Stimulated activated CD8-positive, alpha-beta memory T cell treated with anti-CD3 and anti-CD28 coated beads, Interleukin-2, amount 100 ng/mL, for 48 hours (primary cell): ENCODE measurements at regions not wholly inside any gene's neighbourhood (a gene's known extent, or its start where the extent isn't known, plus 50 kb on each side); places are given as distances from the start of the nearest gene placed in this dataset.
"Not testable (repeated sequence)": the region's sequence is repeated elsewhere in the genome, so short reads cannot be mapped to it uniquely, and the experiment has no call there.

Source experiments
- DNase-seq, 2 donors: peaks; one replicate each; pipeline ENCODE4 v3.0.0-alpha.2; 2020; ENCODE audit warnings: low read depth in 2 of 2

DNA sequence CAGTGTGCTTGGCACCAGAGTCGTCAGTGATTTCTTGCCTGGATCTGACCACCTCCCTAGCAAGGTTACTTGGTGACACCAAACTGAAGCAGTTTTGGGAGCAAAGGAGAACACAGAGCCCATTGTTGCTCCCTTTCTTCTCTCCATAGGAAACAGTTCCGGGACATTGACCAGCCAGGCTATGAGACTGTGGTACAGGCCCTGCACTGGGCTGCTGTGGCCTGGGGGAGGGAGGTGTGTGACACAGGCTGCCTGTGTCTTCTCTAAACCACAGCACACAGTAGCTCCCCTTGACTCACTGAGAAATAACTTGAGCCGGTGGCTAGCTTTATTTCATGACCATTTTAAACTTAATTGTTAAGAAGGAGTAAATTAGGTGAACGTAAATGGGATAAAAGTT, 214.8 kb upstream of the UBL3 start:
- DNase-seq = no peak

DNA sequence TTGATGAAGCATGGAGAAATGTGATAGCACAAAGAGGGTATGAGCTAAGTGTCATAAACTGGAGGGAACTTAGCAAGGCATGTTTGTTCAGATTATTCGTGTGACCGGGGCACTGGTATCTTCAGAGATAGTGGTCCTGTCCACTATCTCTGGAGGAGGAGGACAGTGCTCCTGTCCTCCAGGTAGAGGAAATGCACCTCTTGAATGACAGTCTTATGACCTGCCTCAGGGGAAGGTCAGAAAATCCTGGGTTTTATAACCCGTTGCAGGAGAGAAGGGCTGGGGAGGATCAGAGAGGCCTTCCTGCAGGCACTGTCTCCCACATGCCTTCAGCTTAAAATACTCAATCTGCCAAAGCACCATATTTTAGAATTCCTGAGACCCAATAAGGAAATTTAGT, 213.5 kb upstream of the UBL3 start:
- DNase-seq = no peak

DNA sequence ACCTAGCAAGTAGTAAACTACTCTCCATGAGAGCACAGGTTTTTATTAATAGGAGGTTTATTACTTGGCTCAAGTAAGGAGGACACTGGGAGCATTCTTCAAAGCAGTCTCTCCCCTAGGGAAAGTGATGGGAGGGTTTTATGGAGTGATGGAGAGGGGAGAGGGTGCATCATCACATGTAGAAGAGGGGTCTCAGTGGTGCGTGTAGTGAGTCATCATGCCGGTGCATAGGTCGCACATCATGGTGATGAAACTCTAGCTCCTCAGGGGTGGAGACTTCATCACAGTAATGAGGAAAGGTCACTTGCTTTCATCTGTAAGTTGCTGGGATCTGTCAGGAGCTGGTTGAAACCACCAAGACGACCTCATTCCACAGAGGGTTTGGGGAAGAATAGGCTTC, 210.8 kb upstream of the UBL3 start:
- DNase-seq = no peak

DNA sequence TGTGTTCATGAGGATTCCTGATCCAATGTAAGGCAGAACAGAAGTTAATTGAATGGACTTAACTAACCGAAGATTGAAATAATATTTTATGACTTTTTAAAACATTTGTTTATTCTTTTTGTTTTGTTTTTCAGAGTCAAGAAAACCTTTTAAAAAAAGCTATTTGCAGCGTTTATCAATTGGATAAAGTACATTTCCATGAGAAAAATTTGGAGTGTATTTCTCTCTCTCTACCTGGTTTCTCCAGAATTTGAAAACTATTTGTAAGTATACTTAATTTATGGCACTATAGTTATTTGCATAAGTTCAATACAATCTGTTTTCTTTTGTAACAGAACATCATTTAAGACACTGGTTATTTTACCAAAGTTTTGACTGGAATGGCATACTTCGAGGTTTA, 208.0 kb upstream of the UBL3 start:
- no peak for DNase-seq

DNA sequence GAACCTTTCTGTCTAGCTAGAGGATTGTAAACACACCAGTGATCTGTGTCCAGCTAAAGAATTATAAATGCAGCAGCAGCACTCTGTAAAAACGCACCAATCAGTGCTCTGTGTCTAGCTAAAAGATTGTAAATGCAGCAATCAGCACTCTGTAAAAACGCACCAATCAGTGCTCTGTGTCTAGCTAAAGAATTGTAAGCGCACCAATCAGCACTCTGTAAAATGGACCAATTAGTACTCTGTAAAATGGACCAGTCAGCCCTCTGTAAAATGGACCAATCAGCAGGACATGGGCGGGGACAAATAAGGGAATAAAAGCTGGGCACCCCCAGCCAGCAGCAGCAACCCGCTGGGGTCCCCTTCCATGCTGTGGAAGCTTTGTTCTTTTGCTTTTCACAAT, 204.1 kb upstream of the UBL3 start:
- not testable (repeated sequence) for DNase-seq

DNA sequence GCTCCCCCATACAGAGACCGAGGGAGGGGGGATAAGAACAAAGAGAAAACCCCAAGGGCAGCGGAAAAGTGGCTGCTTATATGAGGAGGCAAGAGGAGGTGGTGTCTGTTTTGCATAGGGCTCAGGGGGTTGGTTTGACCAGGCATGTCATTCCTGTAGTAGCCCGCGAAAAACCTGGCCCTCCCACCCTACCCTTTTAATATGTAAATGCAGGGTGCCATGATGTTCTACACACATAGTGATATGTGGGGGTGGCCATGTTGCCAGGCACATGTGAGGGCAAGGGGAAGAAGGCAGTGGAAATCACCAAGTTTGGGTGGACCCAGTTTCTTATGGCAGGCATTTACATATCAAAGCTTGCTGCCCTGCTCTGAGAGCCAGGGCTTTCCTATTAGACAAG, 203.5 kb upstream of the UBL3 start:
- DNase-seq = no peak

DNA sequence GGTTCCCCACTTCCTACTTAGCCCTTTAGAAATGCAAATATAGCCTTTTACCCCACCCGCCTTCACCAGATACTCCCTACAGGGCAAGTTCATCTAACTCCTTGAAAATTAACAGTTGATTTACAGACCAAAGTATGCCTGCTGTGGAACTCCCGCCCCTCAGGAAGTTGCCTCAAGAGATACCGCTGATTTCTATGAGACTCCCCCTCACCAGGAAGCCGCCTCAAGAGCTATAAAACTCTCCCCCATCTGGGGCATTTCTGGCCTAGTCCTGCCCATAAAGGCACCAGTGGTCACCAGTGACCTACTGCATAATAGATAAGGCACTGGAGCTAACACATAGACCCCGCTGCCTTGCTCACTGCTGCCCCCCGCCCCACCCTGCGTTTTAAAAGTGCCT, 201.7 kb upstream of the UBL3 start:
- no peak for DNase-seq

DNA sequence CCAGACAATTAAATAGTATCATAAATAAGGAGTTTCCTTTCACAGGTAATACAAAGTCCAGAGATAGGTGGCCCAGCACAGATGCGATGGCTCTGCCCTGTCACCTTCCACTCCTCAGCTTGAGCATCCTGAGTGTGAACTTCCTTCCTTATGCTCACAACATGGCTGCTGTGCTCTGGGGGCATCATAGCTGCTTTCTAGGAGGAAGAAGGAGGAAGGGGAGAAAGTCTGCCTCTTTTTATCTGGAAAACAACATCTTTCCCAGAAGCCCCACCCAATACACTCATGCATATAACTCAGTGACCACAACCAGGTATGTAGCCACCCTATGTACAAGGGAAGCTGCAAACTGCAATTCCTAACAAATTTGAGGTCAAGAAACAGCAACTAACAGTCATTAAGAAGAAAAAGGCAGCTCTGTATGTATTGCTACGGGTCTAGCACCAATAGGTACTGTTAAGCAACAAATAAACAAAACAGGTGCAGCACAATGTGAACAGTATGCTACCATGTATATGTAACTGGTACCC, 201.2 kb upstream of the UBL3 start:
- no peak for DNase-seq

DNA sequence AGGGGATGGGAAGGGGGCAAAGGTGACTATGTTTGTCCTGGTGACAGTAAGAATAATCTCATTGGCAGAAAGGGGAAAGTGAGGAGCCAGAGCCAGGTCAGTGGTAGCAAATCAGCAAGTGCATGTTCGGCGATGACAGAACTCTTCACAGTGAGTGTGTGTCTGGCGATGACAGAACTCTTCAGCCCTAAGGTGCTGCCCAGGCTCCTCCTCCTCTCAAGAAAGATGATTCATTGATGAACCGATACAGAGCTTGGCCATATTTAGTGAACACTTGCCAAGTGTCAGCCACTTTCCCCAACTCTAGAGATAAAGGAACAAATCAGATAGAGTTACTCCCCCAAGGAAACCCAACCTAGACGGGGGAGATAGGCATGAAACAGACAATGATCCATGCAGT, 199.3 kb upstream of the UBL3 start:
- no peak for DNase-seq

DNA sequence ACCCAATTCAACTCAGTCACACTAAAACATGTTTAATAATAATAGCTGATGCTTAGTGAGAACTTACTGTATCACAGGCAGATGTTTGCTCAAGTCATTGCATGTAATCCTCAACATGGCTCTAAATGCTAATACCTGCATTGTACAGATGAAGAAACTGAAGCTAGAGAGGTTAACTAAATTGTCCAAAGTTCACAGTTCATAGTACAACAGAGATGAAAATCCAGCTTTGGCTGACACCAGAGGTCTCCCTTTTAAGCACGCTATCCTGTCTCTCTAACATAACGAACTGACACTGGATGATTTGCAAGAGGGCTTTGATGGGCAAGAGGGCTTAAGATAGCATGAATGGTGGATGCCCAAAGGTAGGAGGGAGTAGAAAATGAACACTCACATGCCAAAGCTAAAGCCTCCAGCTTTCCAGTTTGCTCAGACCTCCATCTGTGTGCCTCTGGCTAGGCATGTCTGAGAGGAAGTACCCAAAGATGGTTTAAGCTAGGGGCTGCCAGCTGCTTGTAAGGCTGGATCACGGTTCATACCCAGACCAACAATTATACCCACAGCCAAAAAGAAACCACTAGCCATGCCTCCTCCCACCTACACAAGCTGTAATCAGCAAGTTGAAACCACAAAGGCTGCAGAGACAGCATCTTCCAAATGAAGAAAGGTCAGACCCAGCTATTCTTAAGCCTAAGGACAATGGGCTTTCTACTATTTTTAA, 196.9 kb upstream of the UBL3 start:
- DNase-seq = no peak

DNA sequence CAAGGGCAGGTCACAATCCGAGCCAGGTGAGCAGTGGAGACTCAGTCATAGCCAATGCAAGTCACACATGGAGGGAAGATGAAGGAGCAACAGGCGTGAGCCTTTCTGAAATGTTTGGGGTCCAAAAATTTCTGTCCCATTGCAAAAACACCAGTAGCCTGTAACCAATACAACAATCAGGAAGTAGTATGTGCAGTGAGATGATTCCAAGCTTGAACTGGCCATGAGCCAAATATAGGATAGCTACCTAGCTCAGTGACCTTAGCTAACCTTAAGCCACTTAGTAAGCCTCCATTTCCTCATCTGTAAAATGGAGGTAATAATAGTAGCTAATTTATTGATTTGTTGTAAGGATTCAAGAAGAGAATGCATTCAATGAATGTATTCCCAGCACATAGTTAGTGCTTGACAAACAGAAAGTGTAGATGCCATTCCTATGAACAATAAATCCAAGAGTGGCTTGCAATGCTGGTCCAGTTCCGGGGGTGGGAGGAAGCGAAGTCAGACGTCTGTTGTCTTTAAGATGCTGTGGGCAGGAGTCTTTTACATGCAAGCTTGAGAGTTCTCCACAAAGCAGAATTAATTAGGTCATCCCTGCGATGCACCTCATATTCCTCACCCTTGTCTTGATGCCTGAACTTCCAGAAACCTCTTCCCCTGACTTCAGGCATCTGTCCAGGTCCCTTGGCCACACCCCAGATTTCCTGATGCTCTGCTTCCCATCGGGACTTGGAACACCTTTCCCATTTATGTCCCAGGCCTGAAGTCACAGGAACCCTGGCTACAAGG, 195.7 kb upstream of the UBL3 start:
- DNase-seq = no peak

DNA sequence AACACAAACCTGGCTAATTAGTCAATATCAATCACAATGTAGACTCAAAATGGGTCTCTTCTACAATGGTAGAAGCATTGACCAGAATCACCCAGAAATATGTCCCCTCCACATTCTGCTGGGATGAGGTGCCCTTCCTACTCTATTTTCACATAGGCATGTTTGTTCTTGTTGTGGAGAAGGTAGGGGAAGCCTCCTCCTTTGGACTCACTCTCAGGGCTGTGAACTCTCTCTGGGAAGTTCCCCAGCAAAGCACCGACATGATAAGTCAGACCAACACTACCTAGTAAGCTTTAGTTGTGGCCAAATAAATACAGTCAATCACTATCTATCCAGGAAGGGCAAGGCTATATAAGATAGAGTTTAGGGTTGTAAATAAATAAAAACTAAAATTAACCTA, 194.5 kb upstream of the UBL3 start:
- DNase-seq = no peak

DNA sequence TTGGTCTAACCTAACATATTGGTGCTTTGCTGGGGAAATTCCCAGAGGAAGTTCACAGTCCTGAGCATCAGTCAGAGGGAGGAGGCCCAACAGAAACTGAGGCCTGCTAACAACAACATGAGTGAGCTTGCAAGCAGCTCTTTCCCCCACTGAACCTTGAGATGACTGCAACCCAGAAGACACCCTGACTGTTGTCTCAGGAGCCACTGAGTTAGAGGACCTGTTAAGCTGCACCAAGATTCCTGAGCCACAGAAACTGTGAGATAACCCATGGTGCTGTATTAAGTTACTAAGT, 193.2 kb upstream of the UBL3 start:
- DNase-seq = no peak

DNA sequence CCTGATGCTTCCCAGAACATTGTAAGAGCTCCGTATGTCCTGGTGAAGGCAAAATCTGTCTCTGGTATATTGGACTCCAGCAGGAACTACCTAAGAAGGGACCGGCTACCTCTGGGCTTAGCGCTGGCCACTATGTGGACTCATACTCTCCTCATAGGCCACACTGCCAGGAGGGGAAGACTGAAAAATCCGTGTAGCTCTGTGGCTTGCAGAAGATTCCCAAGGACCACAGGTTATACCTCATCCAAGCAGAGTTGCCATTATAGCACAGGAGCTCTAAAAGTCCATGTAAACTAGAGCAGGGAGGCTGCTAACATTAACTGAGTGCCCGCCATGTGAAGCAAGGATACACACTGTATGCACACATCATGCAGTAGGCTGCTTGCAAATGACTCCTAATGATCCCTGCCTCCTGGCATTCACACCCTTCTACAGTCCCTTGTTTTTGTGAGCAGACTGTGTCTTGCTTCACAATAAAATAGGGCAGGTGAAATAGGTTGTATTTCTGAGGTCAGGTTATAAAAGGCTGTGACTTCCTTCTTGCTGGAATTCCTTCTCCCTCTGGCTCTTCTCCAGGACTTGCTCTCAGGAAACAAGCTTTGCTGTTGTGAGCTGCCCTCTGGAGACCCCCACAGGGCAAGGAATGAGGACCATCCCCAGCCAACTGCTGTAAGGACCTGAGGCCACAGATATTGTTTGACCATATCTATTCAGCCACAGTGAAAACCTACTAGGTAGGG, 192.6 kb upstream of the UBL3 start:
- DNase-seq = no peak

DNA sequence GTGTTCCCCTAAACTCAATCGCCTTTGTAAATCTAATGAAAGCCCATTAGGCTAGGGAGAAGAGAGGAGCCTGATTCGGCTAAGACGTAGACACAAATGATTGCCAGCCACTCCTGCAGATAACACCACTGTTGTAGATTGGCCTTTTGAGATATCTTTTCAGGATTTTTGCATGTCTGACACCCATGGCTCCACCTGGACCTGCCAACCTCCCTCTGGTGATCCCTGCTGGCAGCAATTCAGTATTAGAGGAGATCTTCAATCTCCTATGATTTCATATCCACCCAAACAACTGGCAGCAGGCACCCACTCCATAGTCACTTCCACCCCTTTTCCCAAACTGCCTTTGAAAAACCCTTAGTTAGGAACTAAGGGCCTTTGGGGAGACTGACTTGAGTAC, 191.9 kb upstream of the UBL3 start:
- no peak for DNase-seq

DNA sequence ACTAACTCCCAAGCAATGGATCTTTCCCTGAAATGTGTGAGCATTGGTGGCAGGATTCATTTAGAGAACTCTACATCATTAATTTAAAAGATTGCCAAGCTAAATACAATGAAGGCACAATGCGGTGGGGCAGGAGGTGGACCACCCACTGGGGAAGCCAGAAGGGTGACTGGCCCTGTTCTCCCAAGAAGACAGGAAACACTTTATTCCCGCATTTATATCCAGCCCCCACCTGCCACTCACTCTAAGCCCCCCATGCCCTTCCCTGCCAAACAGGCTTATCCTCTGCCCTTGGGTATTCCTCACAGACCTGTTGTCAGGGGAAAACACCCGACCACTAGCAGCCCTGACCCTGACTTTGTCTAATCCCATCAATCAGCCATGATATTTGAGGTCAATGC, 189.1 kb upstream of the UBL3 start:
- no peak for DNase-seq

DNA sequence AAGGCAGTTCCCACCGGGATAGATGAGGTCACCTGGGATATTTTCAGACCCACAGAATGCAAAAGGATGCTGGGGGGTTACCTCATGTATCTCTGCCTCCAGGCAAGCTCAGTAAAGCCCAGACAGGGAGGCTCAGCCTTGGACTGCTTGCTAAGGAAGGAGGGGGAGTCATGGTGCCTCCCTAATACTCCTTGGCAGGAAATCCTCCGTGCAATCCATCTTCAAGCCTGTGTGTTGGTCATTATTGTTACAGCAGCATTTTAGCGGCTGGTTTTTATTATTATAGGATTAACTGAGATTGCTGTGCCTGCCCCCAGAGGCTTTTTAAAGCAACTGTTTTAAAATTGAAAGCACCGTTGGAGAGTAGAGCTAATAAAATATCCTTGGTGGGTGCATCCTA, 188.5 kb upstream of the UBL3 start:
- no peak for DNase-seq

DNA sequence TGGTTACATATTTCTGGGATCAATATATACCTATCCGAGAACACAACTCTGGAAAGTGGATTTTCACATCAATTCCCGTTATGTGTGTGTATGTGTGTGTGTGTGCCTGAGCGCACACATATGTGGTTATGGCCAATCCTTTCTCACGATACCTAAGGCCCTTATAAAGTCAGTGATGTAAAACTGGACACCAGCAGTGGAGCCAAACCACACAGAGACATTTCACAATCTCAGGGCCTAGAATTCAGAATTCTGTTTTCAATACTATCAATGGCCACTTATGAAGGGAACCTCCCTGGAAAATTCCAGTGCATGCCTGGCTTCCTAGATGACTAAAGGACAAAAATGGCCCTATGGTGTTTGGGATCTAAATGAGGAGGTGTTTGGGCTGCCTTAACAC, 187.3 kb upstream of the UBL3 start:
- DNase-seq = no peak

DNA sequence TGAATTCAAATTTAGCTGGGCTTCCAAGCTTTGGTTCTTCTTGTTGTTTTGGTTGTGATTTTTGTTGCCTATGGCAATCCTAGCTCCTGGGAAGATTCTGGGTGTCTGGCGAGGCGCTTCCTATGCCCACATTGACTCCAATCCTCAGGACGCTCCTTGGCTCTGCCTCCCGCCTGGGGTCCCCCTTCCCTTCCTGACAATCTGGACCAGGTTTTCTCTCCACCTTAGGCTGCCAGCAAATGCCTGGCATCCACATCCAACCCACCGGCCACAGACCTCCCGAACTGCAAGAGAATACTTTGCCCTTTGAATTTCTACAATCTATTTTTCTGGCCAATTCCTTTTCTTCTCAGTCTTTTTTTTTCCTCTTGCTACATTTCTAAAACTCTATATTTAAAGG, 186.9 kb upstream of the UBL3 start:
- no peak for DNase-seq

DNA sequence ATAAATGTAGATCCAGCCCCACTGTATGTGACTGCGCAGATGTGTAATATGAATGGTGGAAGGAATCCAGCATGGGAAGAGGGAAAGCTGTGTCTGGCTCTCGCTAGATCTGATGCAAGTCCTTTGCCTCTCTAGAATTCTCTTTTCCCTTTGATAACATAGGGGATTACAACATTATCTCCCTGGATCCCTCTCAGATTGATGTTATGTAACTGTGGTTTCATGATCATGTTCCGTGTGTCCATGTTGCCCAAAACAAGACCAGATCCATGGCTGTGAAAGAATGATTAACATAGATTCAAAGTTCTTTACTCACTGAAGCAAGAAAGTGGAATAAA, 184.0 kb upstream of the UBL3 start:
- DNase-seq = no peak

DNA sequence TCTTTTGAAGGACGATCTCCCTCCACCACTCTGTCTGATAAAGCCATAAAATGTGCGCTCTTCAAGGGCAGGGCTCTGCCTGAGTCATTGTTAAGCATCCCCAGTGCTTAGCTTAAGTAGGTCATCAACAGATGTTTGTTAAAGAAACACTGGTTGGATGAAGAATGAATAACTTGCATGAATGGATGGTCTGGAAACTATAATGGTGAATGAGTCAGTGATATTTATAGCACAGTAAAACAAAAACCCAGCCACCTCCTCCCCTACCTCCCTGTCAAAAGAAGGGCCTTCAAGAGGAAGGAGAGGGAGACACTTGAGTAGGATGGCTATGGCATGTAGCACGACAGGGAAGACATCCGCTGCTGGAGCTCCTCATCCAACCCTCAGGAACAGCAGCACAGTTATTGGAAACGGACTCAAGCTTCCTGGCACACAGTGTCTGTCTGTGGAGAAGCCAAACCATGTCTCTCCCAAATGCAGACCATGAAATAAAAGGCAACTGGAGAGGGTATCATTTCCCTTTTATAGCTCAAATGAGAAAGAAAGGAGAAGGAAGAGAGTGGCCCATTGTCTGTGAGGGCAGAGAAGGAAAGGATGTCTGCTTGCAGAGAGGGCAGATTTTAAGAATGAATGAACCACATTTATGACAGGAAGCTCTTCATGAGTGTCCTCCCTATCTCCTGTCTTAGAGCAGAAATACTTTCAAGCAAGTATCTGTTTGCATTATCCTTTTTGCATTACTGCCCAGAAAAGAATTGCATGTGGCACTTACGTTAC, 183.5 kb upstream of the UBL3 start:
- no peak for DNase-seq

DNA sequence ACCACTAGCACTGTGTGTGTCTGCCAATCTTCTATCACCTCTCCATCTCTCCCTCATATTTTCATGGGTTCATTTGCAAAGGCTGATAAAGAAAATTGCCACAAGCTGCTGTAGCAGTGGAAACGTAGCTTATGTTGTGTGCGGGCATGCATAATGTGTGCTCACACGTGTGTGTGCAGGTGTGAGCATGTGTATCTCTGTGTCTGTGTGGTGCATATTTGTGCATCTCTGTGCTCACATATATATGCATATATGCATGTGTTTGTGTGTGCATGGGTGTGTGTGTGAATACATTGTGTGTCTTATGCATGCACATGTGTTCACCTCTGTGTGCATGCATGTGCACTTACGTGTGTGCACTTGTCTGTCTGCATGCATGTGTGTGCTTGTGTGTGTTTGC, 181.8 kb upstream of the UBL3 start:
- no peak for DNase-seq
